VCaP (cell line): ENCODE measurements at regions not wholly inside any gene's neighbourhood (a gene's known extent, or its start where the extent isn't known, plus 50 kb on each side); places are given as distances from the start of the nearest gene placed in this dataset.

ENCODE experiments used
- H3K27ac ChIP-seq: fragments of 450-650 bp; 2 replicates; pipeline ENCODE4 v1.5.1; 2017
- CTCF ChIP-seq: fragments of 450-650 bp; conservative IDR thresholded peaks from 2 replicates; pipeline ENCODE4 v1.5.1; 2017; ENCODE audit warnings: mild to moderate bottlenecking, moderate library complexity

GRCh38 chr2:23128684-23129292 is 256.2 kb upstream of the KLHL29 start:
- TF ChIP-seq CTCF = no peak
- H3K27ac ChIP-seq = no peak overlapping the region

DNA sequence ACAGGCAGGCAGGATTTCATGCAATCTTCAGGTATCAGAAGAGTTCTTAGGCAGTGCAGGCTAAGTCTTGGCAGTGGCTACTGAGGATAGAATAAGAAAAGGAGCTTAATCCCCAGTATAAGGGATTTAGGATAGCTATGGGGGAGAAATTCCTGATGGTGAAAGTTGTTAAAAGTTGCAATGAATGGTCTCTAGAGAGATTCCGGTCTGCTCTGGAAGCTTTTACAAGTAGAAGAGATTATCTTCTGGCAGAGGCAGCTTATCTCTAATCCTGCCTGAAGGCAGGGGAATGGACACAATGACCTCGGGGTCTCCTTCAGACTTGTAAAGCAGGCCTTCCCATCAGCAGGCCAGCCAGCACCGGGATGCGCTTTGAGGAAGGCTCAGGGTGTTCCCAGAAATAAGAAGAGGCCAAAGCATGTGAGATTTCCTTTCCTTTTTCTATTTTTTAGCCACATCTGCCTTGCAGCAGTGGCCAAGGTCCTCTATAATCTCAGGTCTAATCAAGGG is 253.9 kb upstream of the KLHL29 start:
- H3K27ac ChIP-seq = no peak overlapping the region
- TF ChIP-seq CTCF = no peak

- H3K27ac ChIP-seq = no peak overlapping the region
- TF ChIP-seq CTCF = no peak
Measured at GRCh38 chr2:23132000-23132399, 253.0 kb upstream of the KLHL29 start.

DNA sequence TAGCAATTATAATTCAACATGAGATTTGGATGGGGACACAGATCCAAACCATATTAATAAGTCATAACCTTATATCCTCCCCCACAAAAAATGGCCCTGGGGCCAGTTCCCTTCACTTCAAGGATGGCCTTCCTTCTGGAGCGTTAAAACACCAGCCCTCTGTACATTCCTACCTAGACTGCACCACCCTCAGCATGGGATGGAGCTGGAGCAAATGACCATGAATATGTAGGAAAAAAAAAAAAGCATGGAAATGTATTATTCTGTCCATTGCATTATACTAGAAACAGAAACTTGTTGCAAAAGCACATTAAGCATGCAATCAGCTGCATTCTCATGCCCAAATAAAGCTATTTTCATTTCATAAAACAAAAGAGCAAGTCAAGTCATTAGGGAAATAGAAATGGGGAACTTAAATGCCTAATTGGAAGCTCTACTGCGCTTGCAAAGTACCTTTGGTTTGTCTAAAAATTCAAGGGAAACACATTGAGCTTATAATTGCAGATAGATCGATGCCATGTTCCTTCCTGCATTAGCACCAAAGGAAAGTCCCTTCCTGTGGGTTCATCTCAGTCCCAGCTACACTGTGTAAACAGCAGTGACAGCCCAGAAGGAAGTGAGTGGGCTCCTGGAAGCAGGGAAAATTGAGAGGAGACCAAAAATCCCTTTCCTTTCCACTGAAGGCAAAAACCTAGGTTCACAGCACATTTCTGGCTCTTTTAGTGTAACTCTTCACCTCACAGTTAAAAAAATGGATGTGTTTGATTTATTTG is 252.0 kb upstream of the KLHL29 start:
- H3K27ac ChIP-seq = no peak overlapping the region
- no peak for TF ChIP-seq CTCF

DNA sequence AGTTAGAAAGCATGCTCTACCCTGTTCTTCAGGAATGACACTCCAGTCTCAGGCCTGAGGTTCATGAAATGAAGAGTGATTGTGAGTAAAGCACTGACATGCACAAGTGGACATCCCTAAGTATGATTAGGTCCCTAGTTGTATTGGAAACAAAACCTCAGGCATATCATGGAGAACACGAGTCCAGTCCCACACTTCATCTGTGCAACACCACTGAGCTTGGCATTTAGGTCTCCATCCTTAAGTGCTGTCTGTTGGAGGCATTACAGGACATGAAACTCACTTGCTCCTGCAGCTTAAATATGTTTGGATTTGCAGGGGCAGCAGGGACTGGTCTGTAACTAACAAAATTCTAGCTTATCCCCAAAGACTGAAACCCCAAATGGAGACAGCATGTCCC is 250.3 kb upstream of the KLHL29 start:
- no peak for TF ChIP-seq CTCF
- no peak overlapping the region for H3K27ac ChIP-seq

GRCh38 chr2:23135481-23136100 is 249.4 kb upstream of the KLHL29 start:
- no peak overlapping the region for H3K27ac ChIP-seq
- no peak for TF ChIP-seq CTCF

- H3K27ac ChIP-seq = no peak overlapping the region
- no peak for TF ChIP-seq CTCF
Measured at GRCh38 chr2:23137166-23137565, 247.8 kb upstream of the KLHL29 start.
